Uterus (tissue), 3 donors: ENCODE measurements at regions not wholly inside any gene's neighbourhood (a gene's known extent, or its start where the extent isn't known, plus 50 kb on each side); places are given as distances from the start of the nearest gene placed in this dataset.

Source experiments
- DNase-seq, 2 donors: peaks; one replicate each; pipeline ENCODE4 v3.0.0-alpha.2; 2019 to 2020
- H3K27ac ChIP-seq, 2 donors: fragments of 200-600 bp; sonication (generic); 1 replicate in 1 of 2; 2 replicates in 1 of 2; pipeline ENCODE4 v1.5.1; 2016 to 2018
- H3K27me3 ChIP-seq, 2 donors: fragments of 200-600 bp; sonication (generic); one replicate each; pipeline ENCODE4 v1.5.1; 2018 to 2019; ENCODE audit warnings: control low read depth in 1 of 2
- H3K36me3 ChIP-seq, 2 donors: fragments of 200-600 bp; sonication (generic); one replicate each; pipeline ENCODE4 v1.5.1; 2019; ENCODE audit warnings: control low read depth in 1 of 2
- H3K4me1 ChIP-seq, 2 donors: fragments of 200-600 bp; sonication (generic); one replicate each; pipeline ENCODE4 v1.5.1; 2018 to 2019; ENCODE audit warnings: control low read depth in 1 of 2
- H3K4me3 ChIP-seq, 2 donors: fragments of 200-600 bp; sonication (generic); 1 replicate in 1 of 2; 2 replicates in 1 of 2; pipeline ENCODE4 v1.5.1; 2018 to 2019; ENCODE audit warnings: mild to moderate bottlenecking in 1 of 2
- H3K9me3 ChIP-seq, 2 donors: fragments of 200-600 bp; sonication (generic); one replicate each; pipeline ENCODE4 v1.5.1; 2019; ENCODE audit warnings: control low read depth in 1 of 2
- CTCF ChIP-seq, 4 experiments: fragments of 200-600 bp in 2 of 4; fragments of 450-650 bp in 2 of 4; sonication (generic) in 2 of 4; IDR thresholded peaks; one replicate each; pipeline ENCODE4 v1.5.1; 2016 to 2019; ENCODE audit warnings: antibody characterized with exemption in 4 of 4, mild to moderate bottlenecking in 2 of 4, moderate library complexity in 1 of 4
- POLR2A ChIP-seq, 2 donors: fragments of 450-650 bp; IDR thresholded peaks; one replicate each; pipeline ENCODE4 v1.6.1; 2016; ENCODE audit warnings: antibody characterized with exemption in 2 of 2, mild to moderate bottlenecking in 1 of 2, moderate library complexity in 1 of 2
- intact Hi-C: fragments of 100-400 bp; cut with DNase I; formaldehyde crosslinking; loops from one replicate; pipeline ENCODE4 v1.15.1; 2023; ENCODE audit warnings: low total_unique reads
- donor health status: DM: yes; HTN: yes; CAD: no.

GRCh38 chr7:41758321-41758720, 55.4 kb upstream of the INHBA start:
- TF ChIP-seq POLR2A (IDR thresholded peaks at IDR 0.05) (no peak), CTCF (IDR thresholded peaks at IDR 0.05) (no peak)
- Histone ChIP-seq H3K27me3 (no peaks in the 10 kb centered on the region), H3K4me3 (no peak overlapping the region), H3K4me1 (no peaks in the 10 kb centered on the region), H3K27ac (no peak overlapping the region), H3K36me3 (no peaks in the 10 kb centered on the region), H3K9me3 (no peaks in the 10 kb centered on the region)
- intact Hi-C loops: no loop called here
- no peak for DNase-seq

GRCh38 chr7:41756650-41757182, 53.8 kb upstream of the INHBA start:
- Histone ChIP-seq H3K9me3 (no peaks in the 10 kb centered on the region), H3K4me3 (no peak overlapping the region), H3K36me3 (no peaks in the 10 kb centered on the region), H3K27ac (no peak overlapping the region), H3K27me3 (no peaks in the 10 kb centered on the region), H3K4me1 (no peaks in the 10 kb centered on the region)
- intact Hi-C loops: no loop called here
- TF ChIP-seq POLR2A (IDR thresholded peaks at IDR 0.05): no peak
- TF ChIP-seq CTCF (IDR thresholded peaks at IDR 0.05): no peak
- DNase-seq: no peak

DNA sequence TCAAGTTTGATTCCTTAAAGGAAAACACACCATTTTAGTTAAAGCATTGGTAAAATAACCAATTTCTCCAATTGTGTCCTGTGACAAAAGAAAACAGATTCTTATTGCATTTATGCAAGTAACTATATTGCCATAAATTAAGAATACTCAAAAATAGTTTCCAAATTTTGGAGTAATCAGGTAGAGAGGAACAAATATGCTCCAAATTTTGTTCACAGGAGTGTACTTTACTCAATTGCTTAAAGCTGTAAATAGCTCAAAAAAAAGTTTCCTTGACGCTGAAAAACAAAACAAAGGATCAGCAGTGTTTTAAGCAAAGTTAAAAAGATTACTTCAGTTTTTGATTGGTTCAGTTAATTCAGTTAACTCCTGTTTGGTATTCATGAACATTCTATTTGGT, 52.2 kb upstream of the INHBA start:
- Histone ChIP-seq H3K36me3 (no peaks in the 10 kb centered on the region), H3K27me3 (no peaks in the 10 kb centered on the region), H3K4me1 (no peaks in the 10 kb centered on the region), H3K9me3 (no peaks in the 10 kb centered on the region), H3K27ac (no peak overlapping the region), H3K4me3 (no peak overlapping the region)
- no peak for DNase-seq
- TF ChIP-seq CTCF (IDR thresholded peaks at IDR 0.05): no peak
- no peak for TF ChIP-seq POLR2A (IDR thresholded peaks at IDR 0.05)
- intact Hi-C loops: no loop called here

GRCh38 chr7:41754046-41754445, 51.2 kb upstream of the INHBA start:
- Histone ChIP-seq H3K4me3 (no peak overlapping the region), H3K9me3 (no peaks in the 10 kb centered on the region), H3K4me1 (no peaks in the 10 kb centered on the region), H3K27me3 (no peaks in the 10 kb centered on the region), H3K27ac (no peak overlapping the region), H3K36me3 (no peaks in the 10 kb centered on the region)
- no peak for DNase-seq
- intact Hi-C loops: no loop called here
- TF ChIP-seq CTCF (IDR thresholded peaks at IDR 0.05) (no peak), POLR2A (IDR thresholded peaks at IDR 0.05) (no peak)
